ENCODE measurements at regions not wholly inside any gene's neighbourhood (a gene's known extent, or its start where the extent isn't known, plus 50 kb on each side); places are given as distances from the start of the nearest gene placed in this dataset.
"Not testable (repeated sequence)": the region's sequence is repeated elsewhere in the genome, so short reads cannot be mapped to it uniquely, and the experiment has no call there.

GRCh38 chr2:174680221-174680620 lies 82.6 kb upstream of the WIPF1 start:
- peak overlapping the region; percentile 15 for H3K4me3 ChIP-seq (ENCODE audit: low read length)
- no peak for TF ChIP-seq CTCF (conservative IDR thresholded peaks at IDR 0.05; ENCODE audit: low read length)
- no peak for DNase-seq (ENCODE audit: low read depth)

GRCh38 chr2:174678395-174678794 lies 80.8 kb upstream of the WIPF1 start:
- TF ChIP-seq CTCF (conservative IDR thresholded peaks at IDR 0.05; ENCODE audit: low read length): no peak
- no peak for DNase-seq (ENCODE audit: low read depth)
- H3K4me3 ChIP-seq (ENCODE audit: low read length): no peak overlapping the region

GRCh38 chr2:174675615-174676014 lies 78.0 kb upstream of the WIPF1 start:
- H3K4me3 ChIP-seq (ENCODE audit: low read length): no peak overlapping the region
- no peak for TF ChIP-seq CTCF (conservative IDR thresholded peaks at IDR 0.05; ENCODE audit: low read length)
- DNase-seq (ENCODE audit: low read depth): no peak

GRCh38 chr2:174673876-174674275 lies 76.3 kb upstream of the WIPF1 start:
- peak; percentile 93 for DNase-seq (ENCODE audit: low read depth)
- no peak overlapping the region for H3K4me3 ChIP-seq (ENCODE audit: low read length)
- TF ChIP-seq CTCF (conservative IDR thresholded peaks at IDR 0.05; ENCODE audit: low read length): no peak

GRCh38 chr2:174673440-174673839 lies 75.8 kb upstream of the WIPF1 start:
- no peak for TF ChIP-seq CTCF (conservative IDR thresholded peaks at IDR 0.05; ENCODE audit: low read length)
- DNase-seq (ENCODE audit: low read depth): peak; percentile 31
- H3K4me3 ChIP-seq (ENCODE audit: low read length): peak overlapping the region; percentile 7; the same call in 1 of the 2 replicates

GRCh38 chr2:174671532-174671931 lies 73.9 kb upstream of the WIPF1 start:
- DNase-seq (ENCODE audit: low read depth); H3K4me3 ChIP-seq (ENCODE audit: low read length): not testable (repeated sequence)

GRCh38 chr2:174670446-174670845 lies 72.8 kb upstream of the WIPF1 start:
- TF ChIP-seq CTCF (conservative IDR thresholded peaks at IDR 0.05; ENCODE audit: low read length): no peak
- no peak overlapping the region for H3K4me3 ChIP-seq (ENCODE audit: low read length)
- DNase-seq (ENCODE audit: low read depth): no peak

- H3K4me3 ChIP-seq (ENCODE audit: low read length): no peak overlapping the region
- TF ChIP-seq CTCF (conservative IDR thresholded peaks at IDR 0.05; ENCODE audit: low read length): no peak
- DNase-seq (ENCODE audit: low read depth): no peak
Measured at GRCh38 chr2:174669336-174669735, 71.7 kb upstream of the WIPF1 start.

Data from AG10803 (cell line).